GM21390 (cell line): ENCODE measurements at regions not wholly inside any gene's neighbourhood (a gene's known extent, or its start where the extent isn't known, plus 50 kb on each side); places are given as distances from the start of the nearest gene placed in this dataset.

Experiments used
- ATAC-seq: cut with Tn5 transposase; IDR thresholded peaks from one replicate; pipeline ENCODE4 v1.9.1; 2021; ENCODE audit not compliant: unreplicated experiment

DNA sequence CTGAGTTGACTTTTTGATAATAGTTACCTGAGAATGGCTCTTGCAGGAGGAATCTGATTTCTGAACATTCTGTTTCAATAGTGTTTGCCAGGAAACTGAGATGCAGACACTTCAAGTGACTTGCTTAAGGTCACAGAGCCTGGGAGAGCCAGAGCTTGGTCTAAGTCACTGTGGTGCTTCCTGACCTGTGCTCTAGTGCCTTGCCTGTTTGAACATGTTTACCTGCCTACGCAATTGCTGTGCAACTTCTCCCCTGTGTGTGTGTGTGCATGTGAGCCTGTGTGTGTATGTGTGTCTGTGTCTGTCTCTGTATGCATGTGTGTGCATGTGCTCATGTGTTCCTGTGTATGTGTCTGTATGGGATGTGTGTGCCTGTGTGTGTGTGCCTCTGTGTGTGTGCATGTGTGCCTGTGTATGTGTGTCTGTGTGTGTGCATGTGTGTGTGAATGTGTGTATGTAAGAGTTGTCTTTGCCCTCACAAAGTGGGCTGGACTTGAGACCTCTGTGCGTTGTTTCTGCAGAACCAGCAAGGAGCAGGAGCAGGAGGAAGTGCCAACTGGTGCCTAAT is 185.8 kb downstream of the GADD45G start:
- no peak for ATAC-seq

DNA sequence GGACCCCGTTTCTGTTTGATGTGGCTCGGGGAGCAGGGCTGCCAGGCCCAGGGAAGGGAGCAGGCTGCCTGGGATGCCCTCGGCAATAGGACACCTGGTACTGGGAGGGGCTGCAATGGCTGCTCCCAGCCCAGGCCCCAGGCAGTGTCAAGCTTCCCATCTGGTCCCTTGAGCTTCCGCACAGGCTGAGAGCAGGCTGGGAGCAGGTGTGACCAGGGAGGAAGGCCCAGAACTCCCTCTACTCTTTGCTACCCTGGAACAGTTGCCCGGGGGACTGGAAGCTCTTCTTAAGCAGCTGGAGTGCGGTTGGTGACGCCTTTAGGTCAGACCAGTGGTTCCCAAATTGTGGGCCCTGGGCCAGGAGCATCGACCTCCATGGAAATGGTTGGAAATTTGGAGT is 186.9 kb downstream of the GADD45G start:
- ATAC-seq: no peak

DNA sequence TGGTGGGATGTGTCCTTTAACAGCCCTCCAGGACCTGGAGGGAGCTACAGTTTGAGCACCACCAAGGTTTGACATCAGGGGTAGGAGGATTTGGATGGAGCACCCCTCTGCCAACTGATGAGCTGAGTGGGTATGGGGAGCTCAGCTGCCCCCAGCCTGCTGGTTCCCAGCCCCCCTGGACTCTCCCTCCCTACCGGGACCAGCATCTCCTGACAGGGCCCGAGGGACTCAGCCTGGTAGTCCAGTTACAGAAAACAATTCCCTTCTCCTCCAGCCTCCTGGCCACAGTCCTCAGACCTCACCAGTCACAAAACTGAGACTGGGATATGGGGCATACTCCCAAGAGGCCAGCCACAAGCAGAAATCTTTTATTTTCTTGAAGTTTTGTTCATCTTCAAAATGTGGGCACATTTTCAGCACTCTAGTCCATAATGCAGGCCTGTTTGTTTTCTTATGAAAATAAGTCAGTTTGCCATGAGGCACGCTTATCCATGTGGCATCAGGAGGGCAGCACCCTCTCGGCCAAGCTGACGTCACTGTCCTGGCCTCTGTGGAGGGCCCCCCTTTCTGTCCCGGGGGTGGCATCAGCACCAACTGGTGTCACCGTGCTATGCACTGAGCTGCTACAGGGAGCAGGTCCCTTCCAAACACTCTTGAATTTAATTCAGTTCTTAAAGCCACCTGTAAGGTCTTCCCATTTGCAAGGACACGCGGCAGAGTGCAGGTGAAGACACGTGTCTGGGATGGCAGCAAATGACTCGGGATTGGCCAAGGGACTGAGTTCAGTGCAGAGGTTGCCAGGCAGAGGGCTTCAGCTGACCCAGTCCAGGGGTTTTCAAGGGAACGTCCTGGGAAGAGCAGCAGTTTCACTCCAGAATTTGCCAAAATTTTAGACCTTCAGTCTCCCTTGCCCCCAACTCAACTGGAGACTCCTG is 187.6 kb downstream of the GADD45G start:
- ATAC-seq: no peak

DNA sequence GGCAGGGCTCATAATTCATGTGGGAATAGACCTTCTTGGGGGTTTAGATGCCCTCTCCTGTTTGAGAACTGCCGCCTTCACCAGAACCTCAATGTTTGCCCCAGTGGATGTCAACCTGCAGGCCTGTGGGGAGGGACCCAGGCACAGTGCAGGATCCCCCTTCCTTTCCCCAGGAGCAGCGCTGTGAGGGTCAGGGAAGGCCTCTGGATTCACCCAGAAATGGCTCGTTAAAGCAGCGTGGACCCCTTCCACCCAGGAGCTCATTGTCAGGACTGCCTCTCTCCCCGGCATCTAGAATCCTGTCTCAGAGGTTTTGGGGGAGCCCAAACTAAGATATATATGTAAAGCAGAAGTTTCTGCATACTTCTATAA is 188.3 kb downstream of the GADD45G start:
- ATAC-seq: no peak

DNA sequence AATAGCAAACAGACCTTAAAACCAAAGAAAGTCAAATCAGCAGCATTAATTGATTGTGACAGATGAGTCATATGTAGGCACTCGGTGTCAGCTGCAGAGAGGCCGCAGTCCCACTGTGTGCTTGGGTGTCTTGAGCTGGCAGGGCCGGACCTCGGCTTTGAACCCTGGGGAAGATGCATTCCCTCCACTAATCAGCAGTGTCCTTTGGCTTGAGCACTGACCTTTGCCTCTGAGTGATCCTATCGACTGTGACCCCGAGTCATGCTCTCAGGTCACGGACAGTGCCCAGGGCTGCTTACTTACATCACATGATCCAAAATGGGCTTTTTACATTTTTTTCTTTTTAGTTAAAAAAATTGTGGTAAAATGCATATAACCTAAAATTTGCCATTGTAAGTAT is 188.7 kb downstream of the GADD45G start:
- ATAC-seq: no peak

DNA sequence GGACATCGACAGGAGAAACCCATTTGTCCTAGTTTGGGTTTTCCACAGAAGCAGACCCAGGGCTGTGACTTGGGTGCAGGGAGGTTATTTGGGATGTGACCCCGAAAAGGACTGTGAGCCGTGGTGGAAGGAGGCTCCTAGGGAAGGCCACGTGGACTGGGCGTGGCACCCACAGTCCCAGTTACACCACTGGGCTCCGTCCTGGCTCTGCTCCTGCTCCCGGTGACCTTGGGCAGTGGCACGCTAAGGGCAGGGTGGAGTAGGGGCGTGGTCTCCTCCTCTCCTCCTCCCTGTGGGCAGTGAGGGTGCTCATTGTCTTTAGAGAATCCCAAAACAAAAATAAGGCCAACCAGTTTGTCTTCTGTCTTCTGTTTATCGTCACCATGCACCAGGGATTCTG is 190.1 kb downstream of the GADD45G start:
- ATAC-seq: no peak

DNA sequence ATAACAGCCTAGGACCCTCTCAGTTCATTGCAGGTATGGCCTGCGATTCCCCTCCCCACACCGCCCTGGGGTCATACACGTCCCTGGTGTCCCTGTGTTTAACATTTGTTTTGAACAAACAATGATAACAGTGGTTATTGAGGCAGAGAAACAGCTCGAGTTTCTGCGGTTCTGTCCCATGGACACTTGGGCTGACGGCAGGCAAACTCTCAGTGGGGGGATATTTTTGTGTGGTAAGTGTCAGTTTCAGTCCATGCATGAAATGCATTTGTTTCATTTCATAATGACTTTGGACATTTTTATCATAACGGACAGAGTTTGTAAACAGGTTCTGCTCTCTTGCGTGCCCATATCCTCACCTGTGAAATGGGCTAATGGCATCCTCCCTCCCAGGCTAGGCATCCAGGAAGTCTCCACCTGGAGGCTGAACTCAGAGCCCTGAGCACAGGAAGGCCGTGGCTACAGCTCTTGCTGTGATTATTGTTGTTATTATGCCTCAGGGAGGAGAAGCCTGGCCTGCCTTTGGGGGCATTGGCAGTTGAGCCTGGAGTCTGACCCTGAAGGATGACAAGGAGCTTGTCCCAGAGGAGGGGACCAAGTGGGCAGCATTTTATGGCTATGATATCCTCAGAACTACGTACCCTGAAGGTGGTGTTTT is 190.9 kb downstream of the GADD45G start:
- no peak for ATAC-seq

DNA sequence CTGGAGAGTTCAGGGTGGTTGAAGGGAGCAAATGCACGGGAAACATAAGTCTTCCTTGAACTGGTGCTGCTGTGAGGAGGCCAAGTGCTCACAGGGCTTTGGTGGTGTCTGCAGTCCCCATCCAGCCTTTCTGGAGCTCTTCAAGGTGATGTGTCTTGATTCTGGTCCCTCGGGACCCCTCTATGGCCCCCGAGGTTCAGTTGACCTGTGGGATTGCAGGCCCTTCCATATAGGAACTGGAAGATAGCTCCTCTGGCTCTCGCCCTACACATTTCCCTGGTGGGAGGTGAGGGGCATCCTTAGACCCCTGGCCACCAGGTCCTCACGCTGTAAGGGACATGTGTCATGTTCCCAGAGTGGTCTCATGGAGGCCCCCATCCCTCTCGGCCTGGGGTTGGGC is 191.8 kb downstream of the GADD45G start:
- ATAC-seq: no peak

DNA sequence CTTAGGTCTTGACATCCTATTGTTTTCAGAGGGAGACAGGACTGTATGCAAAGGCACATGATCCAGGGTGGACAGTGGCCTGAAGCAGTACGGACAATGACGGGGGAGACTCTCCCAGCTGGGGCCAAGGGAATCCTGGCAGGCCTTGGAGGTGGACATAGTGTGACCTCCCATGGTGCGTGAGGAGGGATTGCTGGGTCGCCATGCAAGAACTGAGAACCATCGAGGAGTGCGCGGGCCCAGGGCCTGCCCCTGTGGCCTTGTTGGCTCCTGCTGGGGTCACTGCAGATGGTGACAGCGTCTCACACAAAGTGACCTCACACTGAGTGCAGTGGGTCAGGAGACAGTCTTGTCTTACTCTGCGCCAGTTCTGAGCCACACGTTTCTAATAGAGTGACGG is 192.4 kb downstream of the GADD45G start:
- ATAC-seq: no peak

DNA sequence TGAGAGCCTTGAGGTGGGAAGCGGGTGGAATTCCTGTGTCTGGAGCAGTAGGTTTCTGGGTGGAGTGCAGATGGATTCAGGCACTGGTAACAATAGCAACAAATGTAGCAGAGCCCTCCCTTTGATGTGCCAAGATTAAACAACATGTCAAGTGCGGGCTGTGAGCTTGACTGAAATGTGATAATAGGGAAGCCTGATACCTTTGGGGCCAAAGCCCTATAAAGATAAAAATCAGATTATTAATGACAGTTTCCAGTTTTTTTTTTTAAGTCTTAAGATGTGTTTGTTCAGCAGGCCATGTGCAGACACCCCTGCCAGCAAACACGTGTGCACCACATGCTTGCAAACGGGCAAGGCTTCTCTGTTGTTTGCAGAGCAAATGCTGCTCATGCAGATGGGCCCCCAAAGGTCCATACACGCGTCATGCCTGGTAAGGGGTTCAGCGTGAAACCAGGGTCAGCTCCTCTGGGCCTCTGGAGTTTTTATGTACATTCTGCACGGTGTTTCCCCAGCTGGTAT is 193.2 kb downstream of the GADD45G start:
- no peak for ATAC-seq

DNA sequence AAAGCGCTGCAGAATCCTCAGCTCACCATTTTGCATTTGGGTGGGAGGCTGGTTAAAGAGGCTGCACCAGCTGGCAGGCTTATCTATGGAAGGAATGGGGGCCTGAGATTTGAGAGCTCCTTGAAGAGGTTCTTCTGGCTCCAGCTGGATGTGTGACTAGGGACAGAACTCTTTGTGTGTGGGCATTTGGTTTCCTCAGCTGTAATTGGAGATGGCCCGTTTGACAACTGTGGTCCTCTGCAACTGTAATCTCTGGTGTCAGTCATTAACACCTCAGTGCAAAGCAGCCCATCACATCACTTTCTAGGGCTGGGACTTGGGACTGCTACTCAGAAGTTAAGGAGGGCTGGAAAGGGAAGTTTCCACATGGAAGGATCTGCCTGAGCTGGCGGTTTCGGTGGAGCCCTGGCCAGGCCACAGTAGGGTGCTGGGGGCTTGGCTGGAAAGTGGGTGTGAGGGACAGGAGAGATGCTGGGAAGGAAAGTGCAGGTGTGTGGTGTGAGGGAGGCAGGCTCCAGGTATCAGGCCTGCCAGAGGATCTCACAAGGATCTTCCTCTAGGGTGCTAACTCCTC is 193.8 kb downstream of the GADD45G start:
- no peak for ATAC-seq

DNA sequence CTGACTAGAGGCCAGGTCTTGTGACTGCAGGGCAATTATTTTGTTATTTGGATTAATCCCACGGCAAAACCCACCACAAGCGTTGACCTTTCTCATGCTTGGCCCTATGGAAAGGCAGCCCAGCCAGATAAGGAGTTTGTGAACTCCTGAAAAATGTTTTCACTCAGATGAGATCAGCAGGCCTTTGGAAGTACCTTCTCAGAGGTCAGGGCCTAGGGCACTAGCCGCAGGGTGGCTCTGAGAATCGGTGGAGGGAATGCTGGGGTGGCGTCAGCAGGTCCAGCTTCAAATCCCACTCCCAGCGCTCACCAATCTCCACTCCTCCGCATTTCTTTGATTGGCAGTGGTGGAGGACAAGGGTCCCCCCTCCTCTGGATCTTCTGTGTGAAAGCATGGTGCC is 194.4 kb downstream of the GADD45G start:
- no peak for ATAC-seq

DNA sequence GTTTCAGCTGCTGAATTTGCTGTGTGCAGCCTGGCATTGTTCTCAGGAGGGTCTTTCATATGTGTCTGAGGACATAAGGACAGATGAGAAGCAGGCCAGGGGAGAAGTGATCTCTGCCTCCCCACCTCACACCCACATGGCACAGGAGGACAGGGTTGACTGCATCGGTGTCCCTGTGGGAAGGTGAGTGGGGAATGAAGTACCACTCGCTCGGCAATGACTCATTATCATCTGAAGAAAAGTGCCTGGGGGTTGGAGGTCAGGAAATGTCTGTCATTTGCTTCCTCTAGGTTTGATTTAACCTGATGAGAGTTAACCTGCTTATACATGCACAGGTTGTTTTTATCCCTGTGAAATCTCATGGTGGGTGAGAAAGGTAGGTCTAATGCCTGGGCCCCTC is 195.0 kb downstream of the GADD45G start:
- ATAC-seq: no peak

DNA sequence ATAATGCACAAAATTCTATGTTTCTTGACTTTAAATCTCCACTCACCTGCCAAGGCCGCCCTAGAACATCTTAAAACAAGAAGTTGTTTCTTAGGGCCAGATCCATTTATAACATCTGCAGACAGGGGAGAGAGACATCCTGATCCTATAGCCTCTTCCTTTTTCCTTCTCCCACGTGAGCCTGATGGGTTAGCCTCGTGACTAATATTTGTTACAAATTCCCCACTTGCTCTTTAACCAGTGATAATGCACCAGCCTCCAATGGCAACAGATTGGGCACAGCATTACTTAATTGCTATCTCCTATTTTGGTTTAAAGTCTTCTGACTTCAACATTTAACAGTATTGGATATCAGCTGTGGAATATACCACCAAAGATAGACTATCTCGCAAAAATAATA is 196.5 kb downstream of the GADD45G start:
- ATAC-seq: no peak

DNA sequence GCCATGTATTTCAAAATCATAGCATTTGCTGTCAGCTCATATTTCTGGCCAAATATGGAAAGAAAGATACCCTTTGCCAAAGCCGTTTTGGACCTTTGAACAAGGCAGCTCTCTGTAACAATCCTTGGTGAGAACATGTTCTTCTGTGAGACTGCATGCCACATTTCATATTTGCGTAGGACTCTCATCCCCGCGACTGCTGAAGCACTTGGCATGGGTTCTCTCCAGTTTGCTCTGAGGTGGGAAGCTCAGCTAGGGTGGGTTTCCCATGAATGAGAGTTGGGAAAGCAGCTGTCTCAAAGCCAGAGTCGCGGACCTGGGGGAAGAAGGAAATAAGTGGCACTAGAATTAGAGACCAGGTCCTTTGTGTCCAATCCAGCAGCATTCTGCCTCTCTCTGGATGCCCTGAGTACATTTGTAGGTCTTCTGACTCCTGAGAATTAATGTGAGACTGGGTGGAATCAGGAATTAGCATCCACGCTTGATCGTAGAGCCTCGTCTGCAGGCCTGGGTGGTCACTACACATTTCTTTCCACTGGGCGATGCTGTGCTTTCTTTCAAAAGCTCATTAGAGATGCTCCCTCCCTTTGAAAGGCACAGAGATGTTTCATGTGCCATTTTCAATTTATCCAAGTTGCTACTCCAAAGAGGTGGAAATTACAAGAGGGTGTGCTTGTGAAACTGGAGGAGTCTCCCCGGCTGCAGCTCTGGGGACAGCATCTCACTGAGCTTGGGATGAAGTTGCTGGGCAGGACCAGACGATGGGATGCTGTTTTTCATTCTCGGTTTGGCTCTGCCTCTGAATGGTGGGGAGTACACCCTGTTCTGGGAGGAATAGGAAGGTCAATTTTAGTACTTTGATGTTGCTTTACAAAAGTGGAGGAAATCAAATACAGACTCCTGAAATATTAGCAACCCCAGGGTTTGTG is 197.2 kb downstream of the GADD45G start:
- ATAC-seq: no peak

DNA sequence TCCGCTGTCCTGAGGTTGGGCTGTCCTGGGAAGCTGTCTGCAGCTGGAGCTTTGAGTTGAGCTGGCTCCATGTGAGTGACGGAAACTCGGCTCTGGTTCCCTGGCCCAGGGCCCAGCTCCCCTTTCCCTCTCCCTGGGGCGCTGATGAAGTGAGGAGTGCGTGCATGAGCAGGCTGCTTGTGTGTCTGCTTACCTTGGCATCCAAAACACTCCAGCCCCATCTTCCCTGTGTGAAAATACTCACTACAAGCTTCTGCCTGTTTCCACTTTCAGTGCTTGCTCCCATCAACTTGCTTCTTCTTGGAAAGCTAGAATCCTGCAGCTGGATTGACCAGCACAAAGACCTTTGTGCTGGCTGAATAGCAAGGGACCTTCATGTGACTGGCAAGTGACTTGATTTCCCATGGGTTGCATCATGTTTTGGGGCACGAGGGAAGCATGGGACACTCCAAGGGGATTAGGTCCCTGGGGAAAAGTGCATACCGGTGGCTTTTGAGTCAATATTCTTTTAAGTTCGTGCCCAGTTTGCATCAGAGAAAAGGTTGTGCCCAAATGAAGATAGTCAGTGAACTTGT is 198.1 kb downstream of the GADD45G start:
- no peak for ATAC-seq

DNA sequence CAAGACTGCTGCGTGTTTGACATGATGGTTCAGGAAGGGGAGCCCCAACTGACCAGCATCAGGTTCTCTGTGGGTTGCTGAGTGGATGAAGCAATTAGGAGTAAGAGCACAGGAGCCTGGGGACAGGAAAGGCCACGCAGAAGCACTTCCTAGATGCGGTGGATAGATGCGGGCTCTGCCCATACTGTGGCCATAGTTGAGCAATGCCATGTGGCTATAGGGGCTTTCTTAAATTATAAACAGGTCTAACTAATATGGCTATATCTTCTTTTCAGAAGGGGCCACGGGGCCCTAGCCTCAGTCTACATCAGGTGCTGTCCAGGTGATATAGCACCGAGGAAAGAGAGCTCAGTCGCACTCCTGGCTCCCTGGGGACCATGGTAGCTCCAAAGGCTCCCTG is 198.6 kb downstream of the GADD45G start:
- no peak for ATAC-seq

DNA sequence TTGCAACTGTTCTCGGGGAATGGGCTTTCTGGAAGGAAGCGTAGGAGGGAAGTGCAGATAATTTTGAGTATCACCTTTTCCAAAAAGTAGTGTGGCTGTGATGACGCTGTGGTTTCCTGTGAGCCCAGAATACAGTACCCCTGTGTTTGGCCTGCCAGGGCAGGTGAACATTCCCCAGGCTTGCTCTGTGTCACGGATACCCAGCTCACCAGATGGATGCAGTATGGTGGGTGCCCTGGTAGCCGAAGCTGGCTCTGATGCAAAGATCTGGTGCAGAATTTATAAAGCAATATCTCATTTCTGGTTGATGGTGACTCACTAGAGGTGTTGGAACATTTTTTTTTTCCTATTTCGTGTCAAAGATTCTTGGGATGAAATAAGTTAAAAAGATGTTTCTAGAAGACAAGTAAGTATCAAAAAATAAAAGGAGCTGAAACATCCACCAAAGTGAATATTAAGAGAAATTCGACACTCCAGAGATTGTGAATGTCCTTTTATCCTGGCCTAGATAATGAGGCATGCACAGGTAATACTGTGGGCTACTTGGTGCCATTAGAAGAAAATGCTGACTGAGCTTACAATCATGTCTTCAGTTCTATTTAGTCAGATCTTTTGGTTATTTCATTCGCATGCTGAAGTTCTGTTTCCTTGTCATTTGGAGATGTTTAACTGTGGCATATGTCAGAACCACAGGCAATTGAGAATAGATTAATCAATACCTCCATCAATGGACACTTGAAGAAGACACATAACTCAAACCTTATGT is 200.1 kb downstream of the GADD45G start:
- no peak for ATAC-seq

DNA sequence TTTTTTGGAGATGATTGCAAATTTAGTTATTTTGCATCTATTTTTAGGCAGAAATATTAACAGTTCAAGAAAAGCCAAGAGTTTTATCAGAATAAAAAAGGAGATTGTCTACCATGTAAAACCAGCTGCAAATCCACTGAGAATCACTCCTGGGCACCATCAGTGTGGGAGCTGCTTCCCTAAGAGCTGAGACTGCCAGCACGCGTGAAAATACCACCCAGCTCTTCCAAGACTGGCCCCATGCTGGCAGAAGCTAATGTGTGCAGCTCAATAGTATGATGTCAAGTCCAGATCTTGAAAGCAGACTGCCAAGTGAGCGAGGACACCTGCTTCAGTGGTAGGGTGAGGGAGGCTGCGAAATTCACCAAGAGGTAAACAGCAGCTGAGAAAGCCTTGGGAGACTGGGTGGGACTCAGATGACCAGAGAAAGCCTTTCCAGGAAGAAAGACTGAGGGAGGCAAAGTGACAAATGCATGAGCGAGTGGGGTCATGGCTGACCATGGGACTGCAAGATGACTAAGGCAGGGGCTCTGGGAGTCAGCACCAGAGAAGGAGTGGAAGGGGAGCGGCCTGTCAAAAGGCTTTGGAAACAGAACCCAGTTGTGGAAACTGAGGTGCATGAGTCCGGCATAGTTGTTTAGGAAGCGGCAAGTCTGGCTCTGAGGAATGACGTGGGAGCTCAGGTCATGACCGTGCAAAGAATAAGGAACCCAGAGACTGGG is 200.9 kb downstream of the GADD45G start:
- no peak for ATAC-seq
